ENCODE measurements at regions not wholly inside any gene's neighbourhood (a gene's known extent, or its start where the extent isn't known, plus 50 kb on each side); places are given as distances from the start of the nearest gene placed in this dataset.

- no peak for TF ChIP-seq REST (IDR thresholded peaks at IDR 0.05; ENCODE audit: unreplicated experiment)
- TF ChIP-seq ZNF462 (CRISPR knock-in tag; IDR thresholded peaks at IDR 0.05) = no peak
These were observed 531.1 kb upstream of the ADAMTS5 start (continued) for GRCh38 chr21:27498025-27498424.

GRCh38 chr21:27495836-27496235 lies 528.9 kb upstream of the ADAMTS5 start:
- Histone ChIP-seq H3K4me3 (no peak overlapping the region), H4K20me1 (replicated peaks; ENCODE audit: insufficient read depth) (no peaks in the 10 kb centered on the region), H3K27me3 (ENCODE audit: insufficient read depth) (no peaks in the 10 kb centered on the region), H3K79me2 (replicated peaks; ENCODE audit: insufficient read depth) (no peaks in the 10 kb centered on the region), H3F3A (replicated peaks; ENCODE audit: low read depth) (no peaks in the 10 kb centered on the region), H2AFZ (no peak overlapping the region), H3K4me2 (no peak overlapping the region), H3K36me3 (ENCODE audit: insufficient read depth) (no peaks in the 10 kb centered on the region), H3K27ac (ENCODE audit: low read depth) (no peak overlapping the region), H3K4me1 (ENCODE audit: insufficient read depth) (peaks cover 2% of the 10 kb centered on the region; the same call in 1 of the 2 replicates), H3K9me2 (ENCODE audit: insufficient read depth) (no peaks in the 10 kb centered on the region)
- Mint-ChIP-seq H3K27me3 (ENCODE audit: insufficient read depth, low read depth, poor library complexity) (no peaks in the 10 kb centered on the region), H3K4me1 (peaks cover 8% of the 10 kb centered on the region), H3K27ac (no peak overlapping the region), H3K4me3 (no peak overlapping the region), H3K9me3 (no peaks in the 10 kb centered on the region), H3K36me3 (ENCODE audit: low read depth) (no peaks in the 10 kb centered on the region)
- no peak for DNase-seq (ENCODE audit: low spot score)
- no peak for ATAC-seq
- no peak for TF ChIP-seq ETS1 (IDR thresholded peaks at IDR 0.05)
- TF ChIP-seq CREB1 (CRISPR knock-in tag; IDR thresholded peaks at IDR 0.05; ENCODE audit: low read depth) = no peak
- TF ChIP-seq ZNF114 (CRISPR knock-in tag; IDR thresholded peaks at IDR 0.05) = no peak
- no peak for TF ChIP-seq NANOG (IDR thresholded peaks at IDR 0.05; ENCODE audit: borderline replicate concordance)
- no peak for TF ChIP-seq ZNF331 (CRISPR knock-in tag; IDR thresholded peaks at IDR 0.05; ENCODE audit: low read depth)
- no peak for TF ChIP-seq EZH2 (IDR thresholded peaks at IDR 0.05; ENCODE audit: low read depth, unreplicated experiment)
- TF ChIP-seq STAT1 (IDR thresholded peaks at IDR 0.05; ENCODE audit: unreplicated experiment) = no peak
- TF ChIP-seq REST (IDR thresholded peaks at IDR 0.05; ENCODE audit: unreplicated experiment) = no peak
- no peak for TF ChIP-seq JUNB (IDR thresholded peaks at IDR 0.05; ENCODE audit: unreplicated experiment)
- no peak for TF ChIP-seq POLR2AphosphoS5 (IDR thresholded peaks at IDR 0.05; ENCODE audit: low read depth)

Data from GM23338 (cell line).